Right lobe of liver (tissue), 4 donors: ENCODE measurements at regions not wholly inside any gene's neighbourhood (a gene's known extent, or its start where the extent isn't known, plus 50 kb on each side); places are given as distances from the start of the nearest gene placed in this dataset.

Experiments used
- CTCF ChIP-seq, 4 donors: fragments of 200-600 bp in 3 of 4; fragments of 450-650 bp in 1 of 4; IDR thresholded peaks; one replicate each; pipeline versions ENCODE4 v1.5.1 to v1.8.0; 2016 to 2022; ENCODE audit warnings: antibody characterized with exemption in 4 of 4, mild to moderate bottlenecking in 2 of 4
- POLR2A ChIP-seq: fragments of 450-650 bp; IDR thresholded peaks from one replicate; pipeline ENCODE4 v1.6.1; 2017; ENCODE audit warnings: antibody characterized with exemption, mild to moderate bottlenecking
- donor health status: DM: no; HTN: no; CAD: no.
- donor health status: DM: no; HTN: no; CAD: no.
- donor health status: DM: no; HTN: yes; CAD: no.

GRCh38 chr1:195328102-195328501, 1280.1 kb downstream of the KCNT2 start:
- TF ChIP-seq POLR2A (no peak), CTCF (IDR thresholded peaks at IDR 0.05) (no peak)
